Upper lobe of left lung (tissue), 6 donors: ENCODE measurements at regions not wholly inside any gene's neighbourhood (a gene's known extent, or its start where the extent isn't known, plus 50 kb on each side); places are given as distances from the start of the nearest gene placed in this dataset.

Source experiments
- ATAC-seq, 2 donors: fragments of 200-7000 bp; cut with Tn5 transposase; one replicate each; pipeline ENCODE4 v1.9.1; 2022; ENCODE audit warnings: mild to moderate bottlenecking in 2 of 2, moderate library complexity in 2 of 2; ENCODE audit not compliant: low FRiP score in 2 of 2
- DNase-seq, 2 donors: peaks; one replicate each; pipeline ENCODE4 v3.0.0-alpha.2; 2019 to 2020
- H3K27ac ChIP-seq, 4 donors: fragments of 200-600 bp; sonication (generic); one replicate each; pipeline ENCODE4 v1.5.1; 2016 to 2019
- H3K27me3 ChIP-seq, 4 donors: fragments of 200-600 bp; sonication (generic); one replicate each; pipeline ENCODE4 v1.5.1; 2017 to 2019
- H3K36me3 ChIP-seq, 4 donors: fragments of 200-600 bp; sonication (generic); one replicate each; pipeline ENCODE4 v1.5.1; 2016 to 2019
- H3K4me1 ChIP-seq, 4 donors: fragments of 200-600 bp; sonication (generic); one replicate each; pipeline ENCODE4 v1.5.1; 2018 to 2019
- H3K4me3 ChIP-seq, 4 donors: fragments of 200-600 bp; sonication (generic); one replicate each; pipeline ENCODE4 v1.5.1; 2017 to 2019; ENCODE audit warnings: mild to moderate bottlenecking in 2 of 4, moderate library complexity in 1 of 4
- H3K9me3 ChIP-seq, 4 donors: fragments of 200-600 bp; sonication (generic); one replicate each; pipeline ENCODE4 v1.5.1; 2018 to 2019
- CTCF ChIP-seq, 6 experiments: fragments of 450-650 bp in 4 of 6; fragments of 200-600 bp in 2 of 6; sonication (generic) in 2 of 6; IDR thresholded peaks; one replicate each; pipeline ENCODE4 v1.5.1; 2016 to 2019; ENCODE audit warnings: antibody characterized with exemption in 6 of 6
- EP300 ChIP-seq, 4 donors: sonication (generic); formaldehyde crosslinking; IDR thresholded peaks; one replicate each; pipeline ENCODE4 v1.5.1; 2017; ENCODE audit warnings: antibody characterized with exemption in 4 of 4, control low read depth in 2 of 4
- POLR2A ChIP-seq, 4 donors: fragments of 450-650 bp; IDR thresholded peaks; one replicate each; pipeline ENCODE4 v1.5.1; 2016 to 2017; ENCODE audit warnings: antibody characterized with exemption in 4 of 4, mild to moderate bottlenecking in 2 of 4
- POLR2AphosphoS5 ChIP-seq, 2 donors: sonication (generic); formaldehyde crosslinking; IDR thresholded peaks; one replicate each; pipeline ENCODE4 v1.5.1; 2017; ENCODE audit warnings: antibody characterized with exemption in 2 of 2
- WGBS, 2 donors: methylation state at CpG; one replicate each; pipeline ENCODE4 v1.1.5; 2017 to 2018; 5-methylcytosine and 5-hydroxymethylcytosine counted together
- donor health status: DM: no; HTN: no; CAD: no; lungs with moderate emphysema.
- donor health status: DM: no; HTN: yes; CAD: no; lungs with severe emphysema.

- no peak for ATAC-seq
- H3K27me3 ChIP-seq: no peaks in the 10 kb centered on the region
- WGBS, 2 donors: 69 to 70% methylated on average over 4 of the region's 4 CpGs
- no peaks in the 10 kb centered on the region for H3K36me3 ChIP-seq
- no peaks in the 10 kb centered on the region for H3K9me3 ChIP-seq
- no peak overlapping the region for H3K27ac ChIP-seq
- DNase-seq: no peak
- H3K4me1 ChIP-seq: no peaks in the 10 kb centered on the region
- no peak overlapping the region for H3K4me3 ChIP-seq
- no peak for TF ChIP-seq CTCF (IDR thresholded peaks at IDR 0.05)
- TF ChIP-seq EP300 (IDR thresholded peaks at IDR 0.05): no peak
- no peak for TF ChIP-seq POLR2A (IDR thresholded peaks at IDR 0.05)
- no peak for TF ChIP-seq POLR2AphosphoS5 (IDR thresholded peaks at IDR 0.05)
Observed at GRCh38 chr20:52340036-52340634, 148.6 kb upstream of the ZFP64 start.

- H3K27ac ChIP-seq: no peak overlapping the region
- H3K27me3 ChIP-seq: no peaks in the 10 kb centered on the region
- no peak for ATAC-seq
- no peak for TF ChIP-seq EP300 (IDR thresholded peaks at IDR 0.05)
- TF ChIP-seq POLR2A (IDR thresholded peaks at IDR 0.05): no peak
- no peak for TF ChIP-seq POLR2AphosphoS5 (IDR thresholded peaks at IDR 0.05)
- no peak for TF ChIP-seq CTCF (IDR thresholded peaks at IDR 0.05)
- no peaks in the 10 kb centered on the region for H3K36me3 ChIP-seq
- no peaks in the 10 kb centered on the region for H3K4me1 ChIP-seq
- no peak overlapping the region for H3K4me3 ChIP-seq
- no peak for DNase-seq
- H3K9me3 ChIP-seq: no peaks in the 10 kb centered on the region
- WGBS, 2 donors: 95 to 96% methylated on average over 2 of the region's 2 CpGs
Observed at GRCh38 chr20:52332649-52333250, 141.2 kb upstream of the ZFP64 start.

GRCh38 chr20:52332230-52332629 lies 140.7 kb upstream of the ZFP64 start:
- no peak for DNase-seq
- WGBS, 2 donors: 67 to 73% methylated on average over 1 of the region's 1 CpG
- Histone ChIP-seq H3K27me3 (no peaks in the 10 kb centered on the region), H3K9me3 (no peaks in the 10 kb centered on the region), H3K4me3 (no peak overlapping the region), H3K36me3 (no peaks in the 10 kb centered on the region), H3K4me1 (no peaks in the 10 kb centered on the region), H3K27ac (no peak overlapping the region)
- no peak for ATAC-seq
- no peak for TF ChIP-seq POLR2AphosphoS5 (IDR thresholded peaks at IDR 0.05)
- no peak for TF ChIP-seq CTCF (IDR thresholded peaks at IDR 0.05)
- TF ChIP-seq EP300 (IDR thresholded peaks at IDR 0.05): no peak
- no peak for TF ChIP-seq POLR2A (IDR thresholded peaks at IDR 0.05)

GRCh38 chr20:52331655-52332054 lies 140.1 kb upstream of the ZFP64 start:
- no peak overlapping the region for H3K27ac ChIP-seq
- H3K4me3 ChIP-seq: no peak overlapping the region
- WGBS, 2 donors: 88 to 94% methylated on average over 2 of the region's 2 CpGs
- no peaks in the 10 kb centered on the region for H3K36me3 ChIP-seq
- no peaks in the 10 kb centered on the region for H3K27me3 ChIP-seq
- no peaks in the 10 kb centered on the region for H3K9me3 ChIP-seq
- ATAC-seq (no peak), DNase-seq (no peak)
- H3K4me1 ChIP-seq: no peaks in the 10 kb centered on the region
- TF ChIP-seq EP300 (IDR thresholded peaks at IDR 0.05) (no peak), POLR2AphosphoS5 (IDR thresholded peaks at IDR 0.05) (no peak), POLR2A (IDR thresholded peaks at IDR 0.05) (no peak), CTCF (IDR thresholded peaks at IDR 0.05) (no peak)

GRCh38 chr20:52321396-52321795 lies 129.8 kb upstream of the ZFP64 start:
- no peak for TF ChIP-seq EP300 (IDR thresholded peaks at IDR 0.05)
- no peak for TF ChIP-seq POLR2AphosphoS5 (IDR thresholded peaks at IDR 0.05)
- no peak for ATAC-seq
- Histone ChIP-seq H3K4me1 (no peaks in the 10 kb centered on the region), H3K36me3 (no peaks in the 10 kb centered on the region), H3K27ac (no peak overlapping the region), H3K4me3 (no peak overlapping the region), H3K27me3 (no peaks in the 10 kb centered on the region), H3K9me3 (no peaks in the 10 kb centered on the region)
- 77 to 81% methylated on average over 3 of the region's 3 CpGs for WGBS, 2 donors
- no peak for DNase-seq
